Fibroblast of skin of left quadriceps (primary cell): ENCODE measurements at regions not wholly inside any gene's neighbourhood (a gene's known extent, or its start where the extent isn't known, plus 50 kb on each side); places are given as distances from the start of the nearest gene placed in this dataset.
A peak's percentile ranks its signal among the peaks of the same experiment; 100 is the strongest.
"Not testable (repeated sequence)": the region's sequence is repeated elsewhere in the genome, so short reads cannot be mapped to it uniquely, and the experiment has no call there.

Experiments used
- DNase-seq, 2 experiments: peaks; one replicate each; pipeline ENCODE4 v3.0.0-alpha.2; 2013; ENCODE audit warnings: low read depth in 2 of 2

DNA sequence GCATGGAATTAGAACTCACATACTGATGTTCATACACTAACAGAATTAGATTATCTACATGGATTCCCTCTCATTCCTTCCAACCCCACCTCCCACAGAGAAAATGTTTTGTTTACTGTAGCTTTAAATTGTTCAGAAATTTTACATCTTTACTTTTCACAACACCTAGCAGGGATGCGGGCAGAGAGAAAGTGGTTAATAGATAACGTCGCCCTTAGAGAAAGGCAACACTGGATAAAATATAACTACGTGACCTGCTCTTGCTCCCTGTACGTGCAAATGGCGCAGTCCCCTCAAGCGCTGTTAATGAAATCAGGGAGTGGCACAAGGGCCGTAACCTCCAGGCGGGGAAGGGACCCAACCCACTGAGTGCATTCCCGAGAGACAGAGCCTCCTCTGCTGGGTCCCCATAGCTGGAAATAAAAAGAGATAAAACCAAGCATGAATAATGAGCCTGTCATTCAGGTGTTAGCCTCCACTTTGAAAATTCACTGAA, 125.3 kb upstream of the DAPK1 start:
- DNase-seq, result no peak

DNA sequence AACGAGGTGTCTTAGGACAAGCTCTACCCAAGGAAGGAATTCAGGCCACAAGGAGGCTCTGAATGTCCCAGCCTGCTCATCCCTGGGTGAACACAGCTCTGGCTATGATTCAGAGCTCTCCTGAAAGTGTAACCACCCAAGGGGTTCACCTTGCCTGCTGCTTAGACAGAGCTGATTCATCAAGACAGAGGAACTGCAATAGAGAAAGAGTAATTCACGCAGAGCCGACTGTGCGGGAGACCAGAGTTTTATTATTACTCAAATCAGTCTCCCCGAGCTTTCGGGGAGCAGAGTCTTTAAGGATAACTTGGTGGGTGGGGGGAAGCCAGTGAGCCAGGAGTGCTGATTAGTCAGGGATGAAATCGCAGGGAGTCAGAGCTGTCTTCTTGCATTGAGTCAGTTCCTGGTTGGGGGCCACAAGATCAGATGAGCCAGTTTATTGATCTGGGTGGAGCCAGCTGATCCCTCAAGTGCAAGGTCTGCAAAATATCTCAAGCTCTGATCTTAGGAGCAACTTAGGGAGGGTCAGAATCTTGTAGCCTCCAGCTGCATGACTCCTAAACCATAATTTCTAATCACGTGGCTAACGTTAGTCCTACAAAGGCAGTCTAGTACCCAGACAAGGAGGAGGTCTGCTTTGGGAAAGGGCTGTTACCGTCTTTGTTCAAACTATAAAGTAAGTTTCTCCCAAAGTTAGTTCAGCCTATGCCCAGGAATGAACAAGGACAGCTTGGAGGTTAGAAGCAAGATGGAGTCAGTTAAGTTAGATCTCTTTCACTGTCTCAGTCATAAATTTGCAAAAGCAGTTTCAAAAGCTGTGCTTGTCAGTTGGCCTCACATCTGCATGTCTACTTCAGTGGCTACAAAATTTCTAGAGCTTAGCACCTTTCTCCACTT, 123.4 kb upstream of the DAPK1 start:
- DNase-seq, result not testable (repeated sequence)

- no peak for DNase-seq
Measured at GRCh38 chr9:87375397-87376073, 122.1 kb upstream of the DAPK1 start.

DNA sequence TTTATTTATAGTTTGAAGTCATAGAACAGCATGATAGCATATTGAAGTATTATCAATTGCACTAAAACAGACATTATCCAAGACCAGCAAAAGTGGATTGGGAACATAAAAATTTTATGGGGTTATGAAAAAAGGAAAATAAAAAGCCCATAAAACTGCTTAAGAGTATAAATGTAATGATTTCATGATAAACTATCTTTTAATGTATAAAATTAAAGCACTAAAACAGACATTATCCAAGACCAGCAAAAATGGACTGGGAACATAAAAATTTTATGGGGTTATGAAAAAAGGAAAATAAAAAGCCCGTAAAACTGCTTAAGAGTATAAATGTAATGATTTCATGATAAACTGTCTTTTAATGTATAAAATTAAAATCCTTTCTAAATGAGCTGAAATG, 119.0 kb upstream of the DAPK1 start:
- DNase-seq, result no peak

DNA sequence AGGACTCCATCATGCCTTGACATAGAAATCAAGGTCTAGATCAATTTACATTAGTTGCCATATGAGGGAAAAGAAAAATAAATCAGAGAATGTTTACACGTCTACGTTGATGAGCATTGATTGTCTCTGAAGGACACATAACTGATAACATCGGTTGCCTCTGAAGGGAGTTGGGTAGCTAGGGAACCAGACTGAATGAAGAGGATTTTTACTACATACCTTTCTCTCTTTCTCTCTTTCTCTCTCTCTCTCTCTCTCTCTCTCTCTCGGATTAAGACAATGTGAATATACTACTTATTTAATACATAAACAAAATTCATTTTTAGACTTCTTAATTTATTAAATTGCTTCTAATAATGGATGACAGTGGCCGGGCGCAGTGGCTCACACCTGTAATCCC, 118.4 kb upstream of the DAPK1 start:
- no peak for DNase-seq

DNA sequence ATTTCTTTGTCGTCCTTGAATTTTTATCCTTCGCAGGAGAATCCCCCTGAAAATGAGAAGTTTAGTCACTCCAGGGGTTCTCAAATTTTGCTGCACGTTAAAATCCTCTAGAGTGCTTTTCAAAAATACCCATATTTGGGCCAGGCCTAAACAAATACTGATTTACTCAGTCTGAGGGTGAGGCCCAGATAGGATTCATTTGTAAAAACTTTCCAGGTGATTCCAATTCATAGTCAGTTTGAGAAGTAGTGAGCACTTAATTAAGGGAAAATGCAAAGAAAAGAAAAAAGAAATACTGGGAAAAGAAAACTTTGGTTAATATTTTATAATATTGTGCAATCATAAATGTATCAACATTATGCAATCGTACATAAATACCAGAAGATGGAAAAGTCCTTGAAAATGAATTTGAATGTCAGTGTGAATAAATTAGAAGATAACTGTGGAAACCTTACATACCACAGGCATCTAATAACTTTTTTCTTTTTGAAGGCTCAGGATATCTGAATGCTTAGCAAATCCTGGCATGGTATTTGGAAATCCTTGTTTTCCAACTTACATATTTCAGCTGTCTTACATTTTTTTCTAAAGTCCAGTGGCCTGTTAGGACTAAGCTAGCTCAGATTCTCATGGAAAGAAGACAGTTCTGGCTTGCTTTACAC, 116.5 kb upstream of the DAPK1 start:
- DNase-seq, result peak; percentile 75 to 78

GRCh38 chr9:87381746-87382145, 115.9 kb upstream of the DAPK1 start:
- no peak for DNase-seq

DNA sequence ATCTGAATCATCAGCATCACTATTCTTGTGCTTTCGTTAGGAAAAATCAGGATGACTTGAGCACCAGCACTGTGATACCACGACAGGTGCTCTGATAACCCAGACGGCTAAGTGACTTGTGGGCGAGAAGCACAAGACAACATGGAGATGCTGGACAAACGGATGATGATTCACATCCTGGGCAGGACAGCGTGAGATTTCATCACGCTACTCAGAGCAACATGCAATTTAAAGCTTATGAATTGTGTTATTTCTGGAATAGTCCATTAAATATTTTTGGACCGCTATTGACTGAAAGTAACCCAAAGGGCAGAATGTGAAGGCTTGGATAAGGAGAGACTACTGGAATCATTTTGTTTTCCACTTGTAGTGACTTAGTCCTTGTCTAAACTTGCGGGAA, 114.8 kb upstream of the DAPK1 start:
- DNase-seq, result no peak

DNA sequence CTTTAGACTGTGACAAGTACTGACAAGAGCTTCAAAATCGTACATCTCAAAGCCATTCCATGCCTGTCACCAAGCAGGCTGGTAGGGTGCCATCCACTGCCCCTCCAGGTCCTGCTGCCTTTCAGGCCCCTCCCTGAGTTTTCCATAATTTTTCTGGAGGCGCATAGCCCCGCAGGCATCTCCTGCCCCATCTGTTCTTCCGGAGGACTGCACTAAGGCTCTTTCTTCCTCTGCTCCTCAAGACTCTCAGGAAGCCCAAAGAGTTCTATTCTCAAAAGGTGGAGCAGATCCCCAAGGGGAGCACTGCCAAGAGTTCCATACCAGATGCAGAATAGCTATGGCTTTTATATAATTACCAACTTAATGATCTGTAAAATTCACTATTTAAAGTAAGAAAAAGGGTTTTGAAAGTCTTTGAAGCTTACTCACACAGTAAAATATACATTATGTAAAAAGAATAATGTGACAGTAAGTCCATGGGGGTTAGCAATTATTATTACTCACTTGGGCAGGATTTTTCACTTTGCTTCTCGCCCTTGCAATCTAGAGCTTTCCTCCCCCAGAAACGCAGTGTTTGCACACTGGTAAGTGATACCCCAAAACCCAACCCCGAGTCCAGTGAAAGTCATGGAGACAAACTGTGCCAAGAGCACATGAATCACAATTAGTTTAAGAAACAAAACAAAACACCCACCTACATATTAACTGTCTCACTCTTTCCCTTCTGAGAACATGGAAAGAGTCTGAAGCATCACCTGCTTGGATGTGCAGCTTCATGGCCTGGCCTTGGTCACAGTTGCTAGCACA, 114.1 kb upstream of the DAPK1 start:
- no peak for DNase-seq

GRCh38 chr9:87386490-87387025, 111.1 kb upstream of the DAPK1 start:
- DNase-seq, result no peak

- no peak for DNase-seq
Measured at GRCh38 chr9:87387351-87388011, 110.2 kb upstream of the DAPK1 start.

DNA sequence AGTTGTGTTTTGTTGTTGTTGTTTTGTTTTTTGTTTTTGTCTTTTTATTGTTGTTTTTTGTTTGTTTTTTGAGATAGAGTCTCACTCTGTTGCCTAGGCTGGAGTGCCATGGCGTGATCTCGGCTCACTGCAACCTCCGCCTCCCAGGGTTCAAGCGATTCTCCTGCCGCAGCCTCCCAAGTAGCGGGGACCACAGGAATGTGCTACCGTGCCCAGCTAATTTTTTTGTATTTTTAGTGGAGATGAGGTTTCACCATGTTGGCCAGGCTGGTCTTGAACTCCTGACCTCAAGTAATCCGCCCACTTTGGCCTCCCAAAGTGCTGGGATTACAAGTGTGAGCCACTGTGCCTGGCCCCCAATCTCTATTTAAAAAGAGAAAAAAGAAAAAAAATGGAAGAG, 109.0 kb upstream of the DAPK1 start:
- DNase-seq, result not testable (repeated sequence)

GRCh38 chr9:87389936-87390335, 107.7 kb upstream of the DAPK1 start:
- no peak for DNase-seq

DNA sequence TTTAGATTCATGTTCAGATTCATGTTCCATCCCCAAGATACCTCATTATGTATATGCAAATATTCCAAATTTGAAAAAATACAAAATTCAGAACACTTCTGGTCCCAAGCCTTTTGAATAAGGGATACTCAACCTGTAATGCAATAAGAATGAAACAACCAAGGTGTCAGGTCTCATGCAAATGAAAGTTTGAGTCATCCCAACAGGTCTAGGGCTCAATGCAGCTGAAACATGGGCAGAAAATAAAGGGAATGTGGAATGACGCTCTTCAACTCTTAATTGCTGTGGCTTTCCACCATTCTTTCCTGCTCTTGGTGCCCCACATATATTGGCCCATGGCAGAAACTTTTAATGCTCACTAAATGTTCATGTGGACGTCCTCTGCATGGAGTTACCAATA, 107.3 kb upstream of the DAPK1 start:
- DNase-seq, result no peak

DNA sequence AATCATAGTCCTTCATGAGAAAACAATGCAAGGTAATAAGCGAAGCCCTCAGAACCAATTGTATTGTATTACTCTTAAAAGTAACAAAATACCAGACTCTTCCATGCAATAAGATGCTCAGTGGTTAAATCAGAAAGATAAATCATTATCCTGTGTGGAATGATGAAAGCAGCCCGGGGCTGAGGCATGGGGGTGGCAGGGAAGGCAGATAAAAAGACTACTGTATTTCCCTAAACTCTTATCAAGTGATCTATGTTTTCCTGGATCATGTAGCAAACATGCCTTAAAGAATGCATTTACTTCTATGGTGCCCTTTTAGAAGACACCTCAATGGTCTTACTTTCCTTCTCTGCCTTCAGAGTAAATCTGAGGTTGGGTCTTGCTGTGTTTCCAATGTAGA, 105.6 kb upstream of the DAPK1 start:
- no peak for DNase-seq

GRCh38 chr9:87393706-87394230, 103.9 kb upstream of the DAPK1 start:
- DNase-seq, result no peak

DNA sequence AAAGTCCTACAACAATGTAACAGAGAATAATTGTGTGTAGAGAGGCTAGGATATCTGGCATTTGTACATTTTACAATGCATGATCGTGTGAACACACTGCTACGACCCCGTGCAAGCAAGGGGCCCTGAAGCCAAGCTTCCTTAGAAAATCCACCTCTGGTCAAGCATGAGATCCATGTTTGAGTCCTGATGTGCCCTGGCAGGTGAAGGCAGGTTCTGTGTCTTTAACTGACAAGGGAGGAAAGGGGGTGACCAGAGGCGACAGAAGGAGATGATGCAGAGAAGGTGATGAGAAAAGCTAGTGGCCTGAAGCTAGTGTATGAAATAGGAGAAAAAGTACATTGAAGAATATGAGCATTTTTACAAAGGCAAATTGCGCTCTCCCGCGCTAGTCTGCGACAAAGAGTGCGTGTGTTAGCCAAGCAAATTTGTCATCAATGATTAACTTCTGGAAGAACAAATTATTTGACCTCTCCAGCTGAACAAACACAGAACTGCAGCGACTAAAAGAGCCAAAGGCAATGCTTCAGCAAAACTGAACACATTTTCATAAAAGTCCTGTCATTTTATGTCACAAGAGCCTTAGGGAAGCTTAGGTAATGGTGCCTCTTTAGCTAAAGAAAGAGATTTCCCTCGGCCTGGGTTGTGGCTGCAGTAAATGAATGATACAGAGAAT, 101.7 kb upstream of the DAPK1 start:
- DNase-seq, result no peak

GRCh38 chr9:87401681-87402080, 96.0 kb upstream of the DAPK1 start:
- no peak for DNase-seq

- DNase-seq, result no peak
Measured at GRCh38 chr9:87402537-87402936, 95.1 kb upstream of the DAPK1 start.
